ENCODE measurements at regions not wholly inside any gene's neighbourhood (a gene's known extent, or its start where the extent isn't known, plus 50 kb on each side); places are given as distances from the start of the nearest gene placed in this dataset.

DNA sequence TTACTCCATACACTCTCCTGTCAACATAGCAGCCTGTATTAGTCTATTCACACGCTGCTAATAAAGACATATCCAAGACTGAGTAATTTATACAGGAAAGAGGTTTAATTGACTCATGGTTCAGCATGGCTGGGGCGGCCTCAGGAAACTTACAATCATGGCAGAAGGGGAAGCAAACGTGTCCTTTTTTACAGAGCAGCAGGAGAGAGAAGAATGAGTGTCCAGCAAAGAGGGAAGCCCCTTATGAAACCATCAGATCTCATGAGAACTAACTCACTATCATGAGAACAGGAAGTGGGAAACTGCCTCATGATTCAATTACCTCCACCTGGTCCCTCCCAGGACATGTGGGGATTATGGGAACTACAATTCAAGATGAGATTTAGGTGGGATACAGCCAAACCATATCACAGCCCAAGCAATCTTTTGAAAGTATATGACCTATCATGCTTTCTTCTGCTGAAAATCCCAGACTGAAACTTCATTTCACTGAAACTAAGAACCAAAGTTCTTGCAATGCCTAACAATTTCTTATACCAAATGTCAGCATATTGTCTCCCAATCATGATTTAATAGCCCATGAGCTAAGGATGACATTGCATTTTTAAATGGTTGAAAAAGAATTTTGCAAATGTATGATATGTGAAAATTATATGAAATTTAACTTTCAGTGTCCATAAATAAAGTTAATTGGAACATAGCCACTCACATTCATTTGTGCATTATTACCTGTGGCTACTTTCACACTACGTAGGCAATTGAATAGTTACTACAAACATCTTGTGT lies 686.8 kb upstream of the ZEB2 start:
- ATAC-seq, result no peak
- DNase-seq, result no peak
- Histone ChIP-seq H3K4me1 (no peaks in the 10 kb centered on the region), H3K9me3 (peaks cover 0 to 7% of the 10 kb centered on the region in 2 donors), H3K27ac (no peak overlapping the region), H3K27me3 (no peaks in the 10 kb centered on the region), H3K4me3 (no peak overlapping the region), H3K36me3 (no peaks in the 10 kb centered on the region)
- TF ChIP-seq, protein P1, sequence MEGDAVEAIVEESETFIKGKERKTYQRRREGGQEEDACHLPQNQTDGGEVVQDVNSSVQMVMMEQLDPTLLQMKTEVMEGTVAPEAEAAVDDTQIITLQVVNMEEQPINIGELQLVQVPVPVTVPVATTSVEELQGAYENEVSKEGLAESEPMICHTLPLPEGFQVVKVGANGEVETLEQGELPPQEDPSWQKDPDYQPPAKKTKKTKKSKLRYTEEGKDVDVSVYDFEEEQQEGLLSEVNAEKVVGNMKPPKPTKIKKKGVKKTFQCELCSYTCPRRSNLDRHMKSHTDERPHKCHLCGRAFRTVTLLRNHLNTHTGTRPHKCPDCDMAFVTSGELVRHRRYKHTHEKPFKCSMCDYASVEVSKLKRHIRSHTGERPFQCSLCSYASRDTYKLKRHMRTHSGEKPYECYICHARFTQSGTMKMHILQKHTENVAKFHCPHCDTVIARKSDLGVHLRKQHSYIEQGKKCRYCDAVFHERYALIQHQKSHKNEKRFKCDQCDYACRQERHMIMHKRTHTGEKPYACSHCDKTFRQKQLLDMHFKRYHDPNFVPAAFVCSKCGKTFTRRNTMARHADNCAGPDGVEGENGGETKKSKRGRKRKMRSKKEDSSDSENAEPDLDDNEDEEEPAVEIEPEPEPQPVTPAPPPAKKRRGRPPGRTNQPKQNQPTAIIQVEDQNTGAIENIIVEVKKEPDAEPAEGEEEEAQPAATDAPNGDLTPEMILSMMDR (IDR thresholded peaks at IDR 0.05), result no peak
- intact Hi-C loops (cut with DNase I), result no loop called here

DNA sequence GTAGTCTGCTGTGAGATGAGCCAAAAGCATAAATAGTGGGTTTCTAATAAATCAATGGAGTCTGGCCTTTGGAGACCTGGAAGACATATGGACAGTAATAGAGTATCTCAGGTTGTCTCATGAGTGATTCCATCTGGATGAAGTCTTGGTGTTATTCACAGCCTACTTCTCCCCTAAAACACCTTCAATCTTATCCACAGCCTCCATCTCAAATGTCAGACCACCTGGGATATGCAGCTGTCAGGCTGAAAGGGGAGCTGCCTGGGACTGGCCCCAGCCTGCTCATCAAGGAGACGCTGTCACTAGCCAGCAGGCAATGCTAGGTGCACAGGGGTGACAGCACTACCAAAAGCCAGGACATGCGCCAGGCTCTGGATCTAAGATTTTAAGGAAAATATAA lies 684.0 kb upstream of the ZEB2 start:
- no peaks in the 10 kb centered on the region for H3K36me3 ChIP-seq
- ATAC-seq, result no peak
- H3K9me3 ChIP-seq, result no peaks in the 10 kb centered on the region
- no peak overlapping the region for H3K27ac ChIP-seq
- no peak for DNase-seq
- H3K4me3 ChIP-seq, result no peak overlapping the region
- H3K27me3 ChIP-seq, result no peaks in the 10 kb centered on the region
- no peaks in the 10 kb centered on the region for H3K4me1 ChIP-seq
- intact Hi-C loops (cut with DNase I), result no loop called here
- TF ChIP-seq, protein P1 (IDR thresholded peaks at IDR 0.05), result no peak

DNA sequence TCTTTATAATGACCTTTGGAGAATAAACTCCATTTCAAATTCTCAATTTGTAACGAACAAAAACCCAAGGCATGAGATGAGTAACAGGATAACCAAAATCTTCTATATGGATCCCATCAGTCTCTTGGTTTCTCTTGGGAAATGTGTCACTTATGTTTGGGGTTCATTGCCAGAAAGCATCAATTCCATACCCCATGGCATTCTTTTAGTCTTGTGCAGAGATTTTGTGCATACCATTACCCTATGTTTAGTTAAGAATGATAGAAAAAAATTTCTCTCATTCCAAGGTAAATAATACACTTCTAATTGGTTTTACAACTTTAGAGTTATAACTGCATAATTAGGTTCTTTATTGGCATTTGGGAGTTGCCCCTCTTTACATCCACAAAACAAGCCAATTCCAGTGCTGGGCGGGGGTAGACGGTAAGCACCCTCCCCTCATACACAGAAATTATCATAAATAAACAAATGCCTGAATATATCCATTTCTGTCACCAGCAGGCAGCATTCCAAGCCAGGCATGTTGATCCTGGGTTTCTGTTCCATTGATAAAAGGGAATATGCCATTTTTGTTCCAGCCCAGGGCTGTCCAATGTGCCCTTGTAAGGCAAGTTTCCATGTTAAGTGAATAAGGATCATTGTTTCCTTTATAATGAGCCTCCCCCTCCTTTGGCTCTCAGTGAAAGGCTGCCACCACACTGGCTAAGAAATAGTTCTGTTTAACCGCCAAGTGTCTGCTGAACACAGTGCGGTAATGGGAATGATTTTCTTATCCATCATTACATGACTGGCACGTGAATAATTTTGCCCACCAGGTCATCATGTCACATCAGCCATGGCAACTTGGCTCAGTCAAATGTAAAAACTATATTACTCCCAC lies 680.1 kb upstream of the ZEB2 start:
- Histone ChIP-seq H3K4me1 (no peaks in the 10 kb centered on the region), H3K36me3 (no peaks in the 10 kb centered on the region), H3K27ac (no peak overlapping the region), H3K9me3 (no peaks in the 10 kb centered on the region), H3K27me3 (no peaks in the 10 kb centered on the region), H3K4me3 (no peak overlapping the region)
- no peak for ATAC-seq
- intact Hi-C loops (cut with DNase I), result no loop called here
- no peak for DNase-seq
- TF ChIP-seq, protein P1 (IDR thresholded peaks at IDR 0.05), result no peak

DNA sequence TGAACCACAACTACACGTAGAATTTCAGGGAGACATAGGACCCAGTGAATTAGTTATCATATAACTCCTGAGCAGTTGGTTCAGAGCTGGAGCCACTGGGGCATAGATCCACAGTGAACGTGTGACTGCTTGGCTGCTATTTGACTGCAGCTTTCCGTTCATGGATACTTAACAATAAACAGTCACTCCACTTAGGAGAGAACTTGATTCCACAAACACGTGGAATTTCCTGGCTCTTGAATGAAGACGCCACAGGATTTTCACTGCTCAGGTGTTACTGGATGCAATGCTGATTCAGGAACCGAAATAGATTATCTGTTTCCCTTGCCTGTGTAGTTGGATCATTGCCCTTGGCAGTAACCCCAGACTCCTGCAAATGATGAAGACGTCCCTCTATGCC lies 679.1 kb upstream of the ZEB2 start:
- no peak for ATAC-seq
- intact Hi-C loops (cut with DNase I), result no loop called here

More for the DNA sequence above, 679.1 kb upstream of the ZEB2 start:
- no peaks in the 10 kb centered on the region for H3K27me3 ChIP-seq
- DNase-seq, result peak in 2 of 4 donors; percentile 1 to 4
- no peak overlapping the region for H3K27ac ChIP-seq
- no peaks in the 10 kb centered on the region for H3K9me3 ChIP-seq
- no peaks in the 10 kb centered on the region for H3K36me3 ChIP-seq
- H3K4me3 ChIP-seq, result no peak overlapping the region
- no peaks in the 10 kb centered on the region for H3K4me1 ChIP-seq
- TF ChIP-seq, protein P1 (IDR thresholded peaks at IDR 0.05), result no peak

All from left lung (tissue), 4 donors.